GM13977 (cell line): ENCODE measurements at regions not wholly inside any gene's neighbourhood (a gene's known extent, or its start where the extent isn't known, plus 50 kb on each side); places are given as distances from the start of the nearest gene placed in this dataset.

Experiments
- DNase-seq: peaks from one replicate; pipeline ENCODE4 v3.0.0; 2012; ENCODE audit warnings: low spot score
- CTCF ChIP-seq: IDR thresholded peaks from 2 replicates; pipeline ENCODE4 v1.5.1; 2012; ENCODE audit warnings: mild to moderate bottlenecking, control low read depth; ENCODE audit not compliant: insufficient read depth; ENCODE audit errors: extremely low read depth, missing control alignments
- in situ Hi-C: fragments of 300-500 bp; cut with MboI; formaldehyde crosslinking; loops from one replicate; pipeline ENCODE4 v1.12.0; 2022; ENCODE audit warnings: low sequenced_read_pairs, low pct_unique_long_range_greater_than_20kb, mixed read lengths, inconsistent platforms; ENCODE audit not compliant: unreplicated experiment

- TF ChIP-seq CTCF, result no peak
- peak; percentile 63 for DNase-seq
- in situ Hi-C loops, result loop anchor here (25.0 kb wide), 1 partner anchor 384 kb away; the partner anchor contains the start of gene ID2
Measured at GRCh38 chr2:8303322-8303832, 378.5 kb upstream of the ID2 start.

GRCh38 chr2:8304821-8305766 lies 376.8 kb upstream of the ID2 start:
- in situ Hi-C loops, result loop anchor here (25.0 kb wide), 1 partner anchor 382 kb away; the partner anchor contains the start of gene ID2
- no peak for TF ChIP-seq CTCF
- DNase-seq, result no peak

GRCh38 chr2:8306530-8307351 lies 375.1 kb upstream of the ID2 start:
- TF ChIP-seq CTCF, result no peak
- in situ Hi-C loops, result loop anchor here (25.0 kb wide), 1 partner anchor 381 kb away; the partner anchor contains the start of gene ID2
- no peak for DNase-seq

- in situ Hi-C loops, result loop anchor here (25.0 kb wide), 1 partner anchor 380 kb away; the partner anchor contains the start of gene ID2
- TF ChIP-seq CTCF, result no peak
- DNase-seq, result no peak
Measured at GRCh38 chr2:8307606-8308180, 374.2 kb upstream of the ID2 start.

GRCh38 chr2:8309131-8309530 lies 372.7 kb upstream of the ID2 start:
- TF ChIP-seq CTCF, result no peak
- in situ Hi-C loops, result loop anchor here (25.0 kb wide), 1 partner anchor 378 kb away; the partner anchor contains the start of gene ID2
- DNase-seq, result no peak
